ENCODE measurements at regions not wholly inside any gene's neighbourhood (a gene's known extent, or its start where the extent isn't known, plus 50 kb on each side); places are given as distances from the start of the nearest gene placed in this dataset.

DNA sequence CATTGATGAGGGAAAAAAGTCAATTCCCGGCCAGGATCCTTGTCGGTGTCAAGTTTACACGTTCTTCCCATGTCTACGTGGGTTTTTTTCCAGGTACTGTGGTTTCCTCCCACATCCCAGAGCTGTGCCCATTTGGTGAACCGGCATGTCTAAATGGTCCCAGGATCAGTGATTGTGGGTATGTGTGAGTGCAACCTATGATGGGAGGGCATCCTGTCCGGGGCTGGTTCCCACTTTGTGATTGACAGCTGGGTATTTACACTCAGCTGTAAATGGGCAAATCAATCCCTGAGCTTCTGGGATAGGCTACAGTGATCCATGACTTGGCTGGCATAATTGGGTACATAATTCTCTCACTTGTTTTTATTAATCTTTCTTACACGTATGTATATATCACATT is 91.2 kb upstream of the IRX6 start:
- no peak for TF ChIP-seq FOXK2 (IDR thresholded peaks at IDR 0.05)
- TF ChIP-seq LEF1 (IDR thresholded peaks at IDR 0.05; ENCODE audit: borderline replicate concordance), result no peak
- TF ChIP-seq L3MBTL2 (conservative IDR thresholded peaks at IDR 0.05), result no peak
- TF ChIP-seq, protein P1, sequence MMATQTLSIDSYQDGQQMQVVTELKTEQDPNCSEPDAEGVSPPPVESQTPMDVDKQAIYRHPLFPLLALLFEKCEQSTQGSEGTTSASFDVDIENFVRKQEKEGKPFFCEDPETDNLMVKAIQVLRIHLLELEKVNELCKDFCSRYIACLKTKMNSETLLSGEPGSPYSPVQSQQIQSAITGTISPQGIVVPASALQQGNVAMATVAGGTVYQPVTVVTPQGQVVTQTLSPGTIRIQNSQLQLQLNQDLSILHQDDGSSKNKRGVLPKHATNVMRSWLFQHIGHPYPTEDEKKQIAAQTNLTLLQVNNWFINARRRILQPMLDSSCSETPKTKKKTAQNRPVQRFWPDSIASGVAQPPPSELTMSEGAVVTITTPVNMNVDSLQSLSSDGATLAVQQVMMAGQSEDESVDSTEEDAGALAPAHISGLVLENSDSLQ (IDR thresholded peaks at IDR 0.05), result peak; percentile 64
- TF ChIP-seq FOXA1 (IDR thresholded peaks at IDR 0.05), result no peak
- no peak for TF ChIP-seq FOXM1 (IDR thresholded peaks at IDR 0.05; ENCODE audit: borderline replicate concordance)
- TF ChIP-seq NFRKB (IDR thresholded peaks at IDR 0.05), result no peak
- TF ChIP-seq SUZ12 (IDR thresholded peaks at IDR 0.05), result no peak
- TF ChIP-seq BHLHE40 (IDR thresholded peaks at IDR 0.05; ENCODE audit: borderline replicate concordance), result no peak

All from HEK293T (cell line).